Neuronal stem cell (in vitro differentiated cells): ENCODE measurements at regions not wholly inside any gene's neighbourhood (a gene's known extent, or its start where the extent isn't known, plus 50 kb on each side); places are given as distances from the start of the nearest gene placed in this dataset.

Source experiments
- DNase-seq: peaks from one replicate; pipeline ENCODE4 v3.0.0-alpha.2; 2013; ENCODE audit warnings: low spot score
- H2AFZ ChIP-seq: one replicate; pipeline ENCODE4 v1.6.1; 2013; ENCODE audit warnings: mild to moderate bottlenecking, low read length, inconsistent platforms
- H2AK5ac ChIP-seq: 2 replicates; pipeline ENCODE4 v1.6.1; 2013; ENCODE audit warnings: low read depth, mild to moderate bottlenecking, inconsistent platforms, low read length, moderate library complexity, mixed read lengths
- H2BK120ac ChIP-seq: 2 replicates; pipeline ENCODE4 v1.6.1; 2013; ENCODE audit warnings: low read depth, mild to moderate bottlenecking, inconsistent platforms, low read length, moderate library complexity, mixed read lengths
- H2BK12ac ChIP-seq: one replicate; pipeline ENCODE4 v1.6.1; 2013; ENCODE audit warnings: low read length, inconsistent platforms
- H2BK15ac ChIP-seq: 2 replicates; pipeline ENCODE4 v1.6.1; 2013; ENCODE audit warnings: mild to moderate bottlenecking, low read length, inconsistent platforms, mixed read lengths
- H2BK5ac ChIP-seq: one replicate; pipeline ENCODE4 v1.6.1; 2013; ENCODE audit warnings: inconsistent platforms, mild to moderate bottlenecking, low read length, moderate library complexity
- H3K14ac ChIP-seq: one replicate; pipeline ENCODE4 v1.6.1; 2013; ENCODE audit warnings: low read length, inconsistent platforms
- H3K18ac ChIP-seq: 2 replicates; pipeline ENCODE4 v1.6.1; 2013; ENCODE audit warnings: low read length, inconsistent platforms
- H3K23ac ChIP-seq: 2 replicates; pipeline ENCODE4 v1.6.1; 2013; ENCODE audit warnings: low read depth, mild to moderate bottlenecking, mixed read lengths, low read length, inconsistent platforms; ENCODE audit not compliant: poor library complexity
- H3K27ac ChIP-seq: replicated peaks from 3 replicates; pipeline ENCODE4 v1.5.1; 2013; ENCODE audit warnings: low read length, inconsistent platforms
- H3K27me3 ChIP-seq, 3 experiments: 2 replicates each; pipeline ENCODE4 v1.6.1; 2013; ENCODE audit warnings: low read length in 3 of 3, mild to moderate bottlenecking in 2 of 3, inconsistent platforms in 1 of 3, low read depth in 1 of 3, mixed read lengths in 1 of 3, moderate library complexity in 1 of 3; ENCODE audit not compliant: control insufficient read depth in 3 of 3, insufficient read depth in 3 of 3
- H3K36me3 ChIP-seq, 2 donors: replicated peaks in 1 of 2; 2 replicates each; pipeline ENCODE4 v1.6.1; 2013; ENCODE audit warnings: low read length in 2 of 2; ENCODE audit not compliant: control insufficient read depth in 2 of 2, insufficient read depth in 2 of 2
- H3K4ac ChIP-seq: 2 replicates; pipeline ENCODE4 v1.6.1; 2013; ENCODE audit warnings: inconsistent platforms, mild to moderate bottlenecking, low read length, moderate library complexity
- H3K4me1 ChIP-seq, 2 donors: 1 replicate in 1 of 2; 2 replicates in 1 of 2; pipeline ENCODE4 v1.6.1; 2013; ENCODE audit warnings: low read length in 2 of 2, low read depth in 1 of 2; ENCODE audit not compliant: control insufficient read depth in 2 of 2, insufficient read depth in 1 of 2
- H3K4me2 ChIP-seq: one replicate; pipeline ENCODE4 v1.6.1; 2013; ENCODE audit warnings: mild to moderate bottlenecking, low read length, inconsistent platforms; ENCODE audit not compliant: insufficient read depth, poor library complexity, severe bottlenecking
- H3K4me3 ChIP-seq, 2 donors: 2 replicates each; pipeline ENCODE4 v1.5.1; 2013; ENCODE audit warnings: low read length in 2 of 2, mild to moderate bottlenecking in 2 of 2, inconsistent platforms in 1 of 2, moderate library complexity in 1 of 2
- H3K79me1 ChIP-seq: one replicate; pipeline ENCODE4 v1.6.1; 2013; ENCODE audit warnings: low read depth, mild to moderate bottlenecking, inconsistent platforms, low read length, moderate library complexity
- H3K9ac ChIP-seq: one replicate; pipeline ENCODE4 v1.6.1; 2013; ENCODE audit warnings: mild to moderate bottlenecking, low read depth, low read length, inconsistent platforms; ENCODE audit not compliant: poor library complexity
- H3K9me3 ChIP-seq, 2 donors: replicated peaks in 1 of 2; 2 replicates each; pipeline versions ENCODE3 to v1.6.1; 2013; ENCODE audit warnings: low read length in 2 of 2, mild to moderate bottlenecking in 2 of 2, inconsistent platforms in 1 of 2, low read depth in 1 of 2, mixed read lengths in 1 of 2, moderate library complexity in 1 of 2; ENCODE audit not compliant: control insufficient read depth in 2 of 2, insufficient read depth in 1 of 2
- H4K8ac ChIP-seq: one replicate; pipeline ENCODE4 v1.6.1; 2013; ENCODE audit warnings: low read depth, mild to moderate bottlenecking, inconsistent platforms, low read length, moderate library complexity
- H4K91ac ChIP-seq: one replicate; pipeline ENCODE4 v1.6.1; 2013; ENCODE audit warnings: low read length, low read depth, mild to moderate bottlenecking, inconsistent platforms; ENCODE audit not compliant: poor library complexity
- WGBS, 2 donors: extraction: QIAGEN DNeasy Blood & Tissue Kit; methylation state at CpG; one replicate each; pipeline ENCODE4 v1.1.7; 2013; ENCODE audit warnings: missing lambda C conversion rate in 2 of 2, mixed read lengths in 1 of 2; ENCODE audit not compliant: insufficient read length in 2 of 2, insufficient replicate concordance in 1 of 2; ENCODE audit errors: extremely low coverage in 2 of 2; 5-methylcytosine and 5-hydroxymethylcytosine counted together

DNA sequence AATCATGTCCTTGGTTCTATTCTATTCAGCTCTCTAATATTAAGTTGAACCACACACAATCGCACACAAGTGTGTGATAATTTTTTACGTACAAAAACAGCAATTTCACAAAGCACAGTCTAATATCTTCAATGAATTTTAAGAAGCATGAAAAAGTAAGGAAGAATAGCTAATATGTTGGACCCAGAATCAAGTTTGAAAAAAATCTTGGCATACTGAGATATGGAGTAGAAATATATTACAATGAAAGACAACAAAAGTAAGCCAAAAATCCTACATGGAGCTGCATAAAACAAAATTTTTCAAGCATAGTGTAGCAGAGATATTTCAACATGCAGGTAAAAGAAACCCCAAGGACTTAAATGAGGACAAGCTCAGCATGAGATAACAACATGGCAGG lies 219.1 kb upstream of the RND3 start:
- H3K79me1 ChIP-seq: no peaks in the 10 kb centered on the region
- no peaks in the 10 kb centered on the region for H3K9me3 ChIP-seq
- H3K23ac ChIP-seq: no peak overlapping the region
- H3K14ac ChIP-seq: no peak overlapping the region
- no peak overlapping the region for H2AK5ac ChIP-seq
- H2BK12ac ChIP-seq: no peak overlapping the region
- no peak overlapping the region for H3K4ac ChIP-seq
- no peak overlapping the region for H2BK120ac ChIP-seq
- no peak overlapping the region for H3K4me2 ChIP-seq
- no peak for DNase-seq
- no peak overlapping the region for H3K18ac ChIP-seq
- no peak overlapping the region for H2BK15ac ChIP-seq
- H2AFZ ChIP-seq: no peak overlapping the region
- H3K36me3 ChIP-seq: no peaks in the 10 kb centered on the region
- no peak overlapping the region for H3K4me3 ChIP-seq
- H4K8ac ChIP-seq: no peak overlapping the region
- no peak overlapping the region for H3K9ac ChIP-seq
- no peak overlapping the region for H4K91ac ChIP-seq
- H3K4me1 ChIP-seq: peaks cover 0 to 6% of the 10 kb centered on the region in 2 donors
- no peak overlapping the region for H2BK5ac ChIP-seq
- no peak overlapping the region for H3K27ac ChIP-seq
- WGBS, 2 donors: no CpG with 5 or more reads among the region's 2 CpGs
- H3K27me3 ChIP-seq: no peaks in the 10 kb centered on the region

GRCh38 chr2:150705767-150706166 lies 218.3 kb upstream of the RND3 start:
- Histone ChIP-seq H3K18ac (no peak overlapping the region), H2BK12ac (no peak overlapping the region), H3K79me1 (no peaks in the 10 kb centered on the region), H2BK15ac (no peak overlapping the region), H3K4me1 (peaks cover 0 to 6% of the 10 kb centered on the region in 2 donors), H3K9ac (no peak overlapping the region), H3K4me2 (no peak overlapping the region), H3K9me3 (no peaks in the 10 kb centered on the region), H2AK5ac (no peak overlapping the region), H4K91ac (no peak overlapping the region), H3K14ac (no peak overlapping the region), H2BK5ac (no peak overlapping the region), H3K4ac (no peak overlapping the region), H2BK120ac (no peak overlapping the region), H3K4me3 (no peak overlapping the region), H2AFZ (no peak overlapping the region), H3K27me3 (no peaks in the 10 kb centered on the region), H3K27ac (no peak overlapping the region), H4K8ac (no peak overlapping the region), H3K23ac (no peak overlapping the region), H3K36me3 (no peaks in the 10 kb centered on the region)
- WGBS, 2 donors: no CpG with 5 or more reads among the region's 2 CpGs
- no peak for DNase-seq

DNA sequence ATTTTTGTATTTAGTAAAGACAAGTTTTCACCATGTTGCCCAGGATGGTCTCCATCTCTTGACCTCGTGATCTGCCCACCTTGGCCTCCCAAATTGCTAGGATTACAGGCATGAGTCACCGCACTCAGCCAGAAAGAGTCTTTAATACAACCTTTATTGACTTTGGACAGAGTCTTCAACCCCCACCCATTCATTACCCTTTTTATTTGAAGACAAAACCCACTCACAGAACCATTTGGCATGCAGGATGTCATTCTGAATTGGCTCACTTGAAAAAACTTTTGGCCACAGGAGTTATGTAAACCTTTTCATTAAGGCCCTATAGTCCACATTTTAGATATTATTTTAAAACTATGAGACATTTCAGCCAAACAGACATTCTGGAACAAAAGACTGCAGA lies 217.9 kb upstream of the RND3 start:
- Histone ChIP-seq H3K9me3 (no peaks in the 10 kb centered on the region), H4K8ac (no peak overlapping the region), H2BK12ac (no peak overlapping the region), H3K4me3 (no peak overlapping the region), H3K4me2 (no peak overlapping the region), H4K91ac (no peak overlapping the region), H3K4me1 (peaks cover 0 to 6% of the 10 kb centered on the region in 2 donors), H2BK15ac (no peak overlapping the region), H3K79me1 (no peaks in the 10 kb centered on the region), H3K4ac (no peak overlapping the region), H2BK120ac (no peak overlapping the region), H3K14ac (no peak overlapping the region), H2AFZ (no peak overlapping the region), H3K27me3 (no peaks in the 10 kb centered on the region), H2BK5ac (no peak overlapping the region), H2AK5ac (no peak overlapping the region), H3K18ac (no peak overlapping the region), H3K9ac (no peak overlapping the region), H3K36me3 (no peaks in the 10 kb centered on the region), H3K23ac (no peak overlapping the region), H3K27ac (no peak overlapping the region)
- no CpG with 5 or more reads among the region's 2 CpGs for WGBS, 2 donors
- no peak for DNase-seq

GRCh38 chr2:150702791-150703190 lies 215.3 kb upstream of the RND3 start:
- Histone ChIP-seq H2BK15ac (no peak overlapping the region), H2BK5ac (no peak overlapping the region), H3K9ac (no peak overlapping the region), H3K18ac (no peak overlapping the region), H2BK120ac (no peak overlapping the region), H3K4ac (no peak overlapping the region), H2AK5ac (no peak overlapping the region), H4K8ac (no peak overlapping the region), H2AFZ (no peak overlapping the region), H3K27me3 (no peaks in the 10 kb centered on the region), H3K4me2 (no peak overlapping the region), H3K4me3 (no peak overlapping the region), H3K79me1 (no peaks in the 10 kb centered on the region), H2BK12ac (no peak overlapping the region), H3K9me3 (peaks cover 0 to 3% of the 10 kb centered on the region in 2 donors), H3K4me1 (peaks cover 0 to 1% of the 10 kb centered on the region in 2 donors), H3K14ac (no peak overlapping the region), H4K91ac (no peak overlapping the region), H3K27ac (no peak overlapping the region), H3K23ac (no peak overlapping the region), H3K36me3 (no peaks in the 10 kb centered on the region)
- DNase-seq: no peak
- WGBS, 2 donors: no CpG with 5 or more reads among the region's 2 CpGs
